GM10266 (cell line): ENCODE measurements at regions not wholly inside any gene's neighbourhood (a gene's known extent, or its start where the extent isn't known, plus 50 kb on each side); places are given as distances from the start of the nearest gene placed in this dataset.

ENCODE experiments used
- DNase-seq: peaks from one replicate; pipeline ENCODE4 v3.0.0; 2012; ENCODE audit errors: extremely low spot score
- TF ChIP-seq, protein P1 (sequence below): IDR thresholded peaks from 2 replicates; pipeline ENCODE4 v1.5.1; 2012; ENCODE audit warnings: mild to moderate bottlenecking, low read depth; ENCODE audit not compliant: control insufficient read depth, insufficient read depth; ENCODE audit errors: missing control alignments

DNA sequence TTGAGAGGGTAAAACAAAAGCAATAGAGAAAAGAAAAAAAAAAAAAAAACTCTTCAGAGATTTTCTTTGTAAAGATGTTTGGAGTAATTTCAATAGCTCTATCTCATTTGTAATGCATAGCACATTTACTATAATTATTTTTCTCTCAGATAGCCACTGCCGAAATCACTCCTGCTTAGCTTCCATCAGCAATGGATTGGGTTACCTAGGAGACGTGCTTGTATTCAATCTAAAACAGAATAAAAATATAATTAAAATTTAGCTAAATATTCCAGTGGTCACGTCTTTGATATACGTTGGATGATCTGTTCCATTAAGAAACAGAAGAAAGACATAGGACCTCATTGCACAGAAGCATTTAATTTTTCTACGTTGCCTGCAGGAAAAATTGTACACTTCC, 1435.7 kb upstream of the DDX18 start:
- TF ChIP-seq, protein P1, sequence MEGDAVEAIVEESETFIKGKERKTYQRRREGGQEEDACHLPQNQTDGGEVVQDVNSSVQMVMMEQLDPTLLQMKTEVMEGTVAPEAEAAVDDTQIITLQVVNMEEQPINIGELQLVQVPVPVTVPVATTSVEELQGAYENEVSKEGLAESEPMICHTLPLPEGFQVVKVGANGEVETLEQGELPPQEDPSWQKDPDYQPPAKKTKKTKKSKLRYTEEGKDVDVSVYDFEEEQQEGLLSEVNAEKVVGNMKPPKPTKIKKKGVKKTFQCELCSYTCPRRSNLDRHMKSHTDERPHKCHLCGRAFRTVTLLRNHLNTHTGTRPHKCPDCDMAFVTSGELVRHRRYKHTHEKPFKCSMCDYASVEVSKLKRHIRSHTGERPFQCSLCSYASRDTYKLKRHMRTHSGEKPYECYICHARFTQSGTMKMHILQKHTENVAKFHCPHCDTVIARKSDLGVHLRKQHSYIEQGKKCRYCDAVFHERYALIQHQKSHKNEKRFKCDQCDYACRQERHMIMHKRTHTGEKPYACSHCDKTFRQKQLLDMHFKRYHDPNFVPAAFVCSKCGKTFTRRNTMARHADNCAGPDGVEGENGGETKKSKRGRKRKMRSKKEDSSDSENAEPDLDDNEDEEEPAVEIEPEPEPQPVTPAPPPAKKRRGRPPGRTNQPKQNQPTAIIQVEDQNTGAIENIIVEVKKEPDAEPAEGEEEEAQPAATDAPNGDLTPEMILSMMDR = no peak
- no peak for DNase-seq

DNA sequence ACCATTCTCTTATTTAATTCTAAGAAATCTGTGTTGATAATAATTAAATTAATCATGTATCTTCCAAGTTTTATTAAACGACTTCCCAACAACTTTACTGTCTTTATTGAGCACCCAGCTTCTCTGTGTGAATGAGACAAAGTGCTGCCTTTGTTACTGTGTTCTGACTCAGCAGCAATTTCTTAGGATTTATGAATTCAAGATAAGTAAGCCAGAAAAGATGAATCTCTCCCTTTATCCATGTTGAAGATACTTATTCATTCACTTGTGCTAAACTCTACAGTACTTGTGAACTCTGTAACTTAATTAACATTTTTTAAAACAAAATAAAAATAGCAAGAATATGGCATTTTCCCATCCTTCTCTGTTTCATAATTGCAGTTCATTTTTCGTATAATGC, 1403.3 kb upstream of the DDX18 start:
- TF ChIP-seq, protein P1 = no peak
- no peak for DNase-seq

- DNase-seq = no peak
- TF ChIP-seq, protein P1 = no peak
Observed at GRCh38 chr2:116413659-116414058, 1400.8 kb upstream of the DDX18 start.

DNA sequence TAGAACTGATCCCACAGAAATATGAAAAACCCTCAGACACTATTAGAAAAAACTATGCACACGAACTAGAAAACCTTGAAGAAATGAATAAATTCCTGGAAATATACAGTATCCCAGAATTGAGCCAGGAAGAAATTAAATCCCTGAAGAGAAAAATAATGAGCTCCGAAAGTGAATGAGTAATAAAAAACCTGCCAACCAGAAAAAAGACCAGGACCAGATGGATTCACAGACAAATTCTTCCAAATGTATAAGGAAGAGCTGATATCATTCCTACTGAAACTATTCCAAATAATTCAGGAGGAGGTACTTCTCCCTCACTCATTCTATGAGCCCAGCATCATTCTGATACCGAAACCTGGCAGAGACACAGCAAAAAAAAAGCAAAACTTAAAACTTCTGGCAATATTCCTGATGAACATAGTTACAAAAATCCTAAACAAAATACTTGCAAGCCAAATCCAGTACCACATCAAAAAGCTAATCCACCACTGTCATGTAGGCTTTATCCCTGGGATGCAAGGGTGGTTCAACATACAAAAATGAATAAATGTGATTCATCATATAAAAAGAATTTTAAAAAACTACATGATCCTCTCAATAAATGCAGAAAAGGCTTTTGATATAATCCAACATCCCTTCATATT, 1397.6 kb upstream of the DDX18 start:
- TF ChIP-seq, protein P1 = no peak
- DNase-seq = no peak

- no peak for DNase-seq
- TF ChIP-seq, protein P1 = no peak
Observed at GRCh38 chr2:116435648-116436047, 1378.8 kb upstream of the DDX18 start.

DNA sequence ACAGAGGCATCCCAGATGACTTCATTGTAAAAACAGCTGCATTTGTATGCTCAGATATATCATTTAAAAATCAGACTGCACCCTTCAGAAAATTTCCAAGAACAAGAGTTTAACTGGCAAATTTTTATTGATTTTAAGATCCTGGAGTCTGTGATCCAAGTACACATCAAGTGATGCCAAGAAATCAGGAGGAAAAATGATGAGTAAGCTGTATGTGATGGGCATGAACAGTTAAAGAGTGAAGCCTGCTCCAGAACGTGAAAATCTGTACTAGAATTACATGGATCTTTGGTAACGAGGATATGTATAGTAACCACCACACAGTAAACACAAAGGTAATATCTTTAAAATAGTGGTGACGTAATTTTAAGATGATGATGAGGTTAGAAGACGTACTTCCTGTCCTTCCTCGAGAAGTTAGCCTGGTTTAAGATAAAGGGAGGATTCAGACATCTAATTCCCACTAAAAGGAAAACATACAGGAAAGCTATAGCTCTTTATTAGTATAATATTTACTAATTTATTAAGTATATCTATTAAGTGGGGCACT, 1374.3 kb upstream of the DDX18 start:
- TF ChIP-seq, protein P1 = no peak
- no peak for DNase-seq

GRCh38 chr2:116442418-116442817, 1372.1 kb upstream of the DDX18 start:
- TF ChIP-seq, protein P1 = no peak

More at GRCh38 chr2:116442418-116442817, 1372.1 kb upstream of the DDX18 start:
- no peak for DNase-seq
